Transverse colon (tissue), 4 donors: ENCODE measurements at regions not wholly inside any gene's neighbourhood (a gene's known extent, or its start where the extent isn't known, plus 50 kb on each side); places are given as distances from the start of the nearest gene placed in this dataset.

Experiments used
- DNase-seq: peaks from one replicate; pipeline ENCODE4 v3.0.0-alpha.2; 2019
- H3K27ac ChIP-seq, 4 donors: fragments of 200-600 bp; sonication (generic); 2 replicates each; pipeline ENCODE4 v1.5.1; 2016 to 2018; ENCODE audit warnings: inconsistent platforms in 4 of 4
- H3K27me3 ChIP-seq: fragments of 200-600 bp; sonication (generic); 2 replicates; pipeline ENCODE4 v1.5.1; 2017; ENCODE audit warnings: inconsistent platforms
- H3K36me3 ChIP-seq, 4 donors: fragments of 200-600 bp; sonication (generic); 2 replicates each; pipeline ENCODE4 v1.5.1; 2017 to 2019; ENCODE audit warnings: inconsistent platforms in 4 of 4
- H3K4me1 ChIP-seq, 4 donors: fragments of 200-600 bp; sonication (generic); 2 replicates each; pipeline ENCODE4 v1.5.1; 2017 to 2020; ENCODE audit warnings: inconsistent platforms in 4 of 4
- H3K4me3 ChIP-seq, 4 donors: fragments of 200-600 bp; sonication (generic); 1 replicate in 1 of 4; 2 replicates in 3 of 4; pipeline versions ENCODE4 v1.5.1 to v1.6.1; 2017 to 2019; ENCODE audit warnings: inconsistent platforms in 4 of 4
- H3K9me3 ChIP-seq, 2 donors: fragments of 200-600 bp; sonication (generic); 2 replicates each; pipeline ENCODE4 v1.5.1; 2017 to 2019; ENCODE audit warnings: inconsistent platforms in 2 of 2
- EP300 ChIP-seq: sonication (generic); formaldehyde crosslinking; IDR thresholded peaks from one replicate; pipeline ENCODE4 v1.6.1; 2017; ENCODE audit warnings: antibody characterized with exemption, low read depth
- POLR2A ChIP-seq: fragments of 450-650 bp; IDR thresholded peaks from one replicate; pipeline ENCODE4 v1.6.1; 2016; ENCODE audit warnings: antibody characterized with exemption, mild to moderate bottlenecking, moderate library complexity
- POLR2AphosphoS5 ChIP-seq, 3 donors: sonication (generic); formaldehyde crosslinking; IDR thresholded peaks; one replicate each; pipeline ENCODE4 v1.6.1; 2016; ENCODE audit warnings: antibody characterized with exemption in 3 of 3
- WGBS, 2 donors: methylation state at CpG; one replicate each; pipeline ENCODE4 v1.1.5; 2018; ENCODE audit warnings: low coverage in 1 of 2; 5-methylcytosine and 5-hydroxymethylcytosine counted together
- in situ Hi-C, 4 donors: fragments of 200-750 bp; cut with MboI; loops; one replicate each; pipeline versions ENCODE4 v1.15.0 to v1.15.1; 2017; ENCODE audit warnings: low sequenced_read_pairs in 3 of 4, low pct_ligation_motif_present in 1 of 4, low pct_unique_long_range_greater_than_20kb in 1 of 4
- intact Hi-C: fragments of 100-400 bp; cut with DNase I; formaldehyde crosslinking; loops from one replicate; pipeline ENCODE4 v1.15.1; 2023; ENCODE audit warnings: low total_unique reads
- TF ChIP-seq, protein P1 (sequence below), 5 experiments: fragments of 200-600 bp in 3 of 5; fragments of 450-650 bp in 2 of 5; sonication (generic) in 3 of 5; IDR thresholded peaks; 1 replicate in 2 of 5; 2 replicates in 3 of 5; pipeline ENCODE4 v1.5.1; 2016 to 2017; ENCODE audit warnings: antibody characterized with exemption in 5 of 5, inconsistent platforms in 3 of 5, mild to moderate bottlenecking in 2 of 5, moderate library complexity in 1 of 5

DNA sequence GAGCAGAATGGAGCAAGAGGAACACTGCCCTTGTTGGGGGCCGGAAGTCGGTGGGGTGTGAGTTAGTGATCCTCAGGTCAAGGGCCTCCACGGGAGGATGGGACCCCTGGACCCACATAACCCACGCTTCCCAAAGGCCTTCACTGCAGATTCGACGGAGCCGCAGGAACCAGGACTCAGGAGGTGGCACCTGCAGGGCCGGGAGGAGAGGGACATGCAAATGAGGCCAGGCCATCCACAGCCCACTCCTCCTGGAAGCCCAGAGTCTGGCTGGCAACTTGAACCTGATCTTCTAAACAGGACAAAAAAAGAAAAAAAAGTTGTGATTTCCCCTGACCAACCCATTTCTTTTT, 299.9 kb downstream of the SOX9 start:
- Histone ChIP-seq H3K36me3 (peaks cover 0 to 7% (median 0%) of the 10 kb centered on the region in 4 donors), H3K4me3 (no peak overlapping the region), H3K4me1 (peaks cover 5 to 28% (median 21%) of the 10 kb centered on the region in 4 donors), H3K9me3 (peaks cover 10 to 13% of the 10 kb centered on the region in 2 donors), H3K27me3 (no peaks in the 10 kb centered on the region), H3K27ac (peak overlapping the region; percentile 55 to 76 (median 62))
- no peak for DNase-seq
- 61% methylated on average over 3 to 8 of the region's 8 CpGs for WGBS, 2 donors
- intact Hi-C loops, result no loop called here
- in situ Hi-C loops, result loop anchor here in 1 of 4 donors (25.0 kb wide), 1 partner anchor 283 kb away; no protein-coding TSS in a partner anchor
- TF ChIP-seq EP300, result no peak
- TF ChIP-seq, protein P1, sequence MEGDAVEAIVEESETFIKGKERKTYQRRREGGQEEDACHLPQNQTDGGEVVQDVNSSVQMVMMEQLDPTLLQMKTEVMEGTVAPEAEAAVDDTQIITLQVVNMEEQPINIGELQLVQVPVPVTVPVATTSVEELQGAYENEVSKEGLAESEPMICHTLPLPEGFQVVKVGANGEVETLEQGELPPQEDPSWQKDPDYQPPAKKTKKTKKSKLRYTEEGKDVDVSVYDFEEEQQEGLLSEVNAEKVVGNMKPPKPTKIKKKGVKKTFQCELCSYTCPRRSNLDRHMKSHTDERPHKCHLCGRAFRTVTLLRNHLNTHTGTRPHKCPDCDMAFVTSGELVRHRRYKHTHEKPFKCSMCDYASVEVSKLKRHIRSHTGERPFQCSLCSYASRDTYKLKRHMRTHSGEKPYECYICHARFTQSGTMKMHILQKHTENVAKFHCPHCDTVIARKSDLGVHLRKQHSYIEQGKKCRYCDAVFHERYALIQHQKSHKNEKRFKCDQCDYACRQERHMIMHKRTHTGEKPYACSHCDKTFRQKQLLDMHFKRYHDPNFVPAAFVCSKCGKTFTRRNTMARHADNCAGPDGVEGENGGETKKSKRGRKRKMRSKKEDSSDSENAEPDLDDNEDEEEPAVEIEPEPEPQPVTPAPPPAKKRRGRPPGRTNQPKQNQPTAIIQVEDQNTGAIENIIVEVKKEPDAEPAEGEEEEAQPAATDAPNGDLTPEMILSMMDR (IDR thresholded peaks at IDR 0.05), result no peak
- TF ChIP-seq POLR2A, result no peak
- no peak for TF ChIP-seq POLR2AphosphoS5 (IDR thresholded peaks at IDR 0.05)

DNA sequence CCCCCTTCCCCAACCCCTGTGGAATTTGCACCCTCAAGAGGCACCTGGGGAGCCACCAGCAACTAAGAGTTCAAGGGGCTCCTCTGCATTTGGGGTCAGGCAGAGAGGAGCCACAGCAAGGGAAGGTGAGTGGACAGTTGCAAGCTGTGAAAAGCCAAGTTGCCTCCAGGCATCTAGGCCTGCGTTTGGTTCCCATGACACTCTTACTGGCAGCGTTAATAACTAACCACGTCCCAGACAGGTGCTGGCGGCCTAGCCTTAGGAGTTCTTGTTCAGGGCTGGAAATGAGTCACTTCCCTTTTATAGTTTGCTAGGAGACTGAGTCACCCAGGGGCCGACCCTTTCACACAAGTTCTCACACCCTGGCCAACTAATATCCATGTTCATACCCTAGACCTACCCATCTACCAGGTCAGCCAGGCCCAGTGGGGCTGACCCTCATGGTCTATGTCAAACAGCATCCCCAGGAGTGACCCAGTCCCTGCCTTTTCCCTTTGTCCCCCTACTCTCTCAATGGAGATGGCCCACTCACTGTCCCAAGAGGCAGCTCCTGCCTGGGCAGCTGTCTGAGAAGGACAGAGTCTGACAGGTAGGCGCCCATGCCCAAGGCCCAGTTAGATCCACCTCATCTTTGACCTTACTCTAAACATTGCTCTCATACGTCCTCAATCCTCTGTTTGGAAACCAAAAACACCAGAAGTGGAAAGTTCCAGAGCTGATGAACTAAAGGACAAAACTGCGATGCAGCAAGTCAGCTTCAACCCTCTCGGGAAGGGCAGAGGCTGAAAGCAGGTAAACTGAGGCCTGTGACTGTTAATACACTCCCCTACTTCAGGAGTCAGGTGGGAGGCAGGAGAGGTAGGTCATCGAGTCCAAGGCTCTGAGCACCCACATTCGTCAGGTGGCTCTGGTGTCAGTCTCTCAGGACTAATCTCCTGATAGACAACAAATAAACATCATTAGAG, 300.6 kb downstream of the SOX9 start:
- WGBS, 2 donors, result 55 to 69% methylated on average over 4 to 11 of the region's 11 CpGs
- Histone ChIP-seq H3K4me1 (peaks cover 5 to 28% (median 21%) of the 10 kb centered on the region in 4 donors), H3K9me3 (peaks cover 10 to 13% of the 10 kb centered on the region in 2 donors), H3K4me3 (no peak overlapping the region), H3K36me3 (peaks cover 0 to 7% (median 0%) of the 10 kb centered on the region in 4 donors), H3K27ac (peak overlapping the region; percentile 55 to 76 (median 62)), H3K27me3 (no peaks in the 10 kb centered on the region)
- DNase-seq, result peak; percentile 78
- in situ Hi-C loops, result loop anchor here in 1 of 4 donors (25.0 kb wide), 1 partner anchor 284 kb away; no protein-coding TSS in a partner anchor
- intact Hi-C loops, result no loop called here
- peak in 2 of 3 donors; percentile 34 to 40 for TF ChIP-seq POLR2AphosphoS5 (IDR thresholded peaks at IDR 0.05)
- TF ChIP-seq EP300, result no peak

DNA sequence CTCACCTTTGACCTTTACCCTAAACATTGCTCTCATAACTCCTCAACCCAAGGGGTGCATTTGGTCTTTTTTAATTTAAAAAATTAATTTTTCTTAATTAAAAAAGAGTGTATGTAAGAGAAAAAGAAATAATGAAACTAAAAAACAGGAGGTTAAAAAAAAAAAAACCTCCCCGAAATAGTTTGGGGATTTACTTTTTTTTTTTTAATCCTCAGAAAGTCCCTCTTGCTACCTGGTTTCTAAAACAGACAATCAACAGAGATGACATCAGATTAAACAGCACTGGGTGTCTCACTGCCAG, 301.3 kb downstream of the SOX9 start:
- in situ Hi-C loops, result loop anchor here in 1 of 4 donors (25.0 kb wide), 1 partner anchor 285 kb away; no protein-coding TSS in a partner anchor
- H3K36me3 ChIP-seq, result peaks cover 0 to 7% (median 0%) of the 10 kb centered on the region in 4 donors
- 65 to 79% methylated on average over 1 of the region's 1 CpG for WGBS, 2 donors
- no peaks in the 10 kb centered on the region for H3K27me3 ChIP-seq
- TF ChIP-seq EP300 (no peak), POLR2A (no peak), POLR2AphosphoS5 (IDR thresholded peaks at IDR 0.05) (no peak)
- TF ChIP-seq, protein P1 (IDR thresholded peaks at IDR 0.05), result no peak
- H3K4me1 ChIP-seq, result peaks cover 5 to 28% (median 24%) of the 10 kb centered on the region in 4 donors
- peaks cover 8 to 12% of the 10 kb centered on the region in 2 donors for H3K9me3 ChIP-seq
- intact Hi-C loops, result no loop called here
- peak overlapping the region; percentile 55 to 76 (median 62) for H3K27ac ChIP-seq
- DNase-seq, result no peak
- no peak overlapping the region for H3K4me3 ChIP-seq

DNA sequence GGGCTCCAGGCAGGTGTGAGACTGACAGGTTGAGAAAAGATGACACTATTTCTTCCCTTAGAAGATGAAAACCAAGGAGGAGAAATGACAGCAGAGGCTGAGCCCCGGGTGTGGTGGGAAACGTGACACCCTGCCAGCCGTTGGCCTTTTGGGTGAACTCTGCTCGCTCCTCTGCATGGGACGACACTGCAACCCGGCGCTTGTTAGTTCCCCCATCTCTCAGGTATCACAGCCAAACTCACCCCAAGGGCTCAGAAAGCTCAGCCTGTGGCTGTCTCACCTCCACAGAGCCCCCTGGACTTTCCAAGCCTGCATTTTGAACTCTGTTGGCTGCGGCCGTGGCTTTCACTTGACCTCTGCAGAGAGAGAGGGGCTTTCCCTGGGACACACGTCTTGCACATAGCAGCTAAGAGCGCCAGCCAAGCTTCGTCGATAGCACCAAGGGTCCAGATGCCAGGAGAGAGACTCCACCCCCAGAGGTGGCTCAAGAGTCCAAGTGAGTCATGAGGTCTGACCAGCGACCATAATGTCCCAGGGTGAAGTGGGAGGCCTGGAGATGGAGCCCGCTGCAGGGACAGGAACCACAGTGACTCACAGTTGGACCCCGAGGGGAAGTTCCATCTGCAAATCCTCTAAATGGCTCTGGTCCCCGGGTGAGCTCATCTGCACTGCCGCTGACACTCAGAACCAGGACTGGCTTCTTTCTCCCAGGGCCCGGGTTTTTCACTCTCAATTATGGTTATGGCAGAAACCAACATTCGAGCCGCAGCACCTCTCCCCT, 301.9 kb downstream of the SOX9 start:
- intact Hi-C loops, result no loop called here
- in situ Hi-C loops, result loop anchor here in 1 of 4 donors (25.0 kb wide), 1 partner anchor 285 kb away; no protein-coding TSS in a partner anchor
- no peak for TF ChIP-seq POLR2A
- TF ChIP-seq, protein P1 (IDR thresholded peaks at IDR 0.05), result no peak
- peak in 1 of 3 donors; percentile 16 for TF ChIP-seq POLR2AphosphoS5 (IDR thresholded peaks at IDR 0.05)
- Histone ChIP-seq H3K4me3 (no peak overlapping the region), H3K36me3 (peaks cover 0 to 7% (median 0%) of the 10 kb centered on the region in 4 donors), H3K27ac (peak overlapping the region; percentile 17 to 63 (median 33)), H3K4me1 (peaks cover 5 to 31% (median 27%) of the 10 kb centered on the region in 4 donors), H3K9me3 (peaks cover 2 to 7% of the 10 kb centered on the region in 2 donors), H3K27me3 (no peaks in the 10 kb centered on the region)
- peak; percentile 59 for DNase-seq
- 56 to 63% methylated on average over 5 to 17 of the region's 21 CpGs for WGBS, 2 donors
